ENCODE measurements at regions not wholly inside any gene's neighbourhood (a gene's known extent, or its start where the extent isn't known, plus 50 kb on each side); places are given as distances from the start of the nearest gene placed in this dataset.

DNA sequence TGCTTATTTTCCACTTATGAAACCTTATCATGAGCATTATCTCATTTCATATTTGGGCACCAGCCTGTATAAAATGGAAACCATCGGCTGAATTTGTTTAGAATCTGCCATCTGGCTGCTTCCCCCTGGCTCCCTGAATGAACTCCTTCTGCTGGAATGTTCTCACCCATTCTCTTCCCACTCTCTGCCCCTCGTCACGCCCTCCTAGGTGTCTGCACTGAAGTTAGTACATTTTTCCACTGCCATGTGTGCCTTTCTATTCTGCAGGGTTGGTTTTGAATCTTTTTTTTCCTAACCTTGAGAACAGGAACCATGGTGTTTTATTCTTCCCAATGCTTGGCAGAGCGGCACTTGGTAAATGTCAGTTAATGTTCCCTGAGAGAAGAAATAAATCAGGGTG is 359.7 kb downstream of the MLLT3 start (continued):
- TF ChIP-seq, protein P1, sequence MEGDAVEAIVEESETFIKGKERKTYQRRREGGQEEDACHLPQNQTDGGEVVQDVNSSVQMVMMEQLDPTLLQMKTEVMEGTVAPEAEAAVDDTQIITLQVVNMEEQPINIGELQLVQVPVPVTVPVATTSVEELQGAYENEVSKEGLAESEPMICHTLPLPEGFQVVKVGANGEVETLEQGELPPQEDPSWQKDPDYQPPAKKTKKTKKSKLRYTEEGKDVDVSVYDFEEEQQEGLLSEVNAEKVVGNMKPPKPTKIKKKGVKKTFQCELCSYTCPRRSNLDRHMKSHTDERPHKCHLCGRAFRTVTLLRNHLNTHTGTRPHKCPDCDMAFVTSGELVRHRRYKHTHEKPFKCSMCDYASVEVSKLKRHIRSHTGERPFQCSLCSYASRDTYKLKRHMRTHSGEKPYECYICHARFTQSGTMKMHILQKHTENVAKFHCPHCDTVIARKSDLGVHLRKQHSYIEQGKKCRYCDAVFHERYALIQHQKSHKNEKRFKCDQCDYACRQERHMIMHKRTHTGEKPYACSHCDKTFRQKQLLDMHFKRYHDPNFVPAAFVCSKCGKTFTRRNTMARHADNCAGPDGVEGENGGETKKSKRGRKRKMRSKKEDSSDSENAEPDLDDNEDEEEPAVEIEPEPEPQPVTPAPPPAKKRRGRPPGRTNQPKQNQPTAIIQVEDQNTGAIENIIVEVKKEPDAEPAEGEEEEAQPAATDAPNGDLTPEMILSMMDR (IDR thresholded peaks at IDR 0.05; ENCODE audit: control extremely low read depth in 1 of 3, insufficient read depth in 1 of 3, low read depth in 1 of 3, low read length in 3 of 3) = no peak

All from H1 (cell line).